ENCODE measurements at regions not wholly inside any gene's neighbourhood (a gene's known extent, or its start where the extent isn't known, plus 50 kb on each side); places are given as distances from the start of the nearest gene placed in this dataset.

GRCh38 chr3:88318067-88318466 lies 168.3 kb downstream of the C3orf38 start:
- CTCF ChIA-PET = no interaction called here

GRCh38 chr3:88321363-88322050 lies 171.7 kb downstream of the C3orf38 start:
- Histone ChIP-seq H3K9me3 (ENCODE audit: control insufficient read depth, insufficient read depth, low read depth, low read length) (no peaks in the 10 kb centered on the region), H3K36me3 (ENCODE audit: control insufficient read depth in 2 of 2, insufficient read depth in 1 of 2, low read length in 2 of 2) (no peaks in the 10 kb centered on the region), H3K4me3 (ENCODE audit: low read depth, low read length) (no peak overlapping the region), H3K27ac (ENCODE audit: extremely low read depth, low read depth, low read length) (no peak overlapping the region), H3K4me1 (ENCODE audit: control insufficient read depth, insufficient read depth, low read length) (no peaks in the 10 kb centered on the region)
- ChIA-PET CTCF (no interaction called here), POLR2A (no interaction called here)
- TF ChIP-seq ZNF394 (tag by site-specific recombination; IDR thresholded peaks at IDR 0.05; ENCODE audit: borderline replicate concordance) (no peak), PRDM4 (tag by site-specific recombination; IDR thresholded peaks at IDR 0.05) (no peak), ZNF580 (tag by site-specific recombination; IDR thresholded peaks at IDR 0.05) (no peak), ZNF830 (tag by site-specific recombination; IDR thresholded peaks at IDR 0.05; ENCODE audit: low read depth) (no peak)

More at GRCh38 chr3:88318067-88318466, 168.3 kb downstream of the C3orf38 start:
- POLR2A ChIA-PET = no interaction called here
- Histone ChIP-seq H3K4me1 (ENCODE audit: control insufficient read depth, insufficient read depth, low read length) (no peaks in the 10 kb centered on the region), H3K9me3 (ENCODE audit: control insufficient read depth, insufficient read depth, low read depth, low read length) (no peaks in the 10 kb centered on the region), H3K27ac (ENCODE audit: extremely low read depth, low read depth, low read length) (no peak overlapping the region), H3K36me3 (ENCODE audit: control insufficient read depth in 2 of 2, insufficient read depth in 1 of 2, low read length in 2 of 2) (no peaks in the 10 kb centered on the region), H3K4me3 (ENCODE audit: low read depth, low read length) (no peak overlapping the region)
- TF ChIP-seq ZSCAN23 (tag by site-specific recombination; IDR thresholded peaks at IDR 0.05) (no peak), RBAK (tag by site-specific recombination; IDR thresholded peaks at IDR 0.05) (no peak), ELK4 (IDR thresholded peaks at IDR 0.05; ENCODE audit: borderline replicate concordance, low read depth, low read length) (no peak), ZBTB20 (tag by site-specific recombination; IDR thresholded peaks at IDR 0.05) (no peak), ZNF184 (tag by site-specific recombination; IDR thresholded peaks at IDR 0.05) (no peak), KLF7 (tag by site-specific recombination; IDR thresholded peaks at IDR 0.05; ENCODE audit: borderline replicate concordance) (no peak), ZSCAN30 (tag by site-specific recombination; IDR thresholded peaks at IDR 0.05) (no peak), TCF7L2 (IDR thresholded peaks at IDR 0.05; ENCODE audit: borderline replicate concordance, low read depth, low read length) (no peak), ZNF302 (tag by site-specific recombination; IDR thresholded peaks at IDR 0.05; ENCODE audit: low read depth) (no peak), ZBTB10 (tag by site-specific recombination; IDR thresholded peaks at IDR 0.05) (no peak), ZNF354C (tag by site-specific recombination; IDR thresholded peaks at IDR 0.05; ENCODE audit: borderline replicate concordance, low read depth) (no peak), ZNF223 (tag by site-specific recombination; IDR thresholded peaks at IDR 0.05) (no peak)

All from HEK293 (cell line).